ENCODE measurements at regions not wholly inside any gene's neighbourhood (a gene's known extent, or its start where the extent isn't known, plus 50 kb on each side); places are given as distances from the start of the nearest gene placed in this dataset.

DNA sequence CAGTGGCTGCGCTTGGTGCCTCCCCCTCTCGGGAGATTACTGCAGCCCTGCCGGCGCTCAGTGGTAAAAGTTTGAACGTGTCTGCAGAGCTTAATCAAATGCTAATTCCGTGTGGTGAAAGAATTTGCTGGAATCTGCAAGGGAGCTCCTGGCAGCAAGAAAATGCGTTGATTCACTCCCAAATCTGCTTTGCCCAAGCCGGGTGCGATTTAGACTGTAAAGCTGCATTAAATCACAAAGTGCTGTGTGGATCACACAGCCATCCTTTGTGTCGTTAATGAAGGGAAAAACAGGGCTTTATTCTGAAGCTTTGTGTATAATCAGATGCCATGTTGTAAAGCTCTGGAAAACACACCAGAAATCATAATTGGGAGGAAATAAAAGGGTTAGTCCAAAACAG lies 444.1 kb downstream of the BCOR start (continued):
- TF ChIP-seq, protein P1, sequence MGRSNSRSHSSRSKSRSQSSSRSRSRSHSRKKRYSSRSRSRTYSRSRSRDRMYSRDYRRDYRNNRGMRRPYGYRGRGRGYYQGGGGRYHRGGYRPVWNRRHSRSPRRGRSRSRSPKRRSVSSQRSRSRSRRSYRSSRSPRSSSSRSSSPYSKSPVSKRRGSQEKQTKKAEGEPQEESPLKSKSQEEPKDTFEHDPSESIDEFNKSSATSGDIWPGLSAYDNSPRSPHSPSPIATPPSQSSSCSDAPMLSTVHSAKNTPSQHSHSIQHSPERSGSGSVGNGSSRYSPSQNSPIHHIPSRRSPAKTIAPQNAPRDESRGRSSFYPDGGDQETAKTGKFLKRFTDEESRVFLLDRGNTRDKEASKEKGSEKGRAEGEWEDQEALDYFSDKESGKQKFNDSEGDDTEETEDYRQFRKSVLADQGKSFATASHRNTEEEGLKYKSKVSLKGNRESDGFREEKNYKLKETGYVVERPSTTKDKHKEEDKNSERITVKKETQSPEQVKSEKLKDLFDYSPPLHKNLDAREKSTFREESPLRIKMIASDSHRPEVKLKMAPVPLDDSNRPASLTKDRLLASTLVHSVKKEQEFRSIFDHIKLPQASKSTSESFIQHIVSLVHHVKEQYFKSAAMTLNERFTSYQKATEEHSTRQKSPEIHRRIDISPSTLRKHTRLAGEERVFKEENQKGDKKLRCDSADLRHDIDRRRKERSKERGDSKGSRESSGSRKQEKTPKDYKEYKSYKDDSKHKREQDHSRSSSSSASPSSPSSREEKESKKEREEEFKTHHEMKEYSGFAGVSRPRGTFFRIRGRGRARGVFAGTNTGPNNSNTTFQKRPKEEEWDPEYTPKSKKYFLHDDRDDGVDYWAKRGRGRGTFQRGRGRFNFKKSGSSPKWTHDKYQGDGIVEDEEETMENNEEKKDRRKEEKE (IDR thresholded peaks at IDR 0.05; ENCODE audit: borderline replicate concordance in 1 of 2, control insufficient read depth in 1 of 2, low read depth in 2 of 2, low read length in 1 of 2): no peak
- TF ChIP-seq ZNF830 (CRISPR knock-in tag; IDR thresholded peaks at IDR 0.05) (no peak), PURB (CRISPR knock-in tag; IDR thresholded peaks at IDR 0.05; ENCODE audit: low read depth) (no peak), RFX1 (IDR thresholded peaks at IDR 0.05) (no peak), HOXB6 (CRISPR knock-in tag; IDR thresholded peaks at IDR 0.05; ENCODE audit: borderline replicate concordance) (no peak), ZNF668 (CRISPR knock-in tag; IDR thresholded peaks at IDR 0.05) (no peak), ZNF589 (CRISPR knock-in tag; IDR thresholded peaks at IDR 0.05; ENCODE audit: low read depth) (no peak), ZNF197 (CRISPR knock-in tag; IDR thresholded peaks at IDR 0.05; ENCODE audit: low read depth) (no peak), CHCHD3 (CRISPR knock-in tag; IDR thresholded peaks at IDR 0.05) (no peak), SPI1 (IDR thresholded peaks at IDR 0.05; ENCODE audit: borderline replicate concordance, low read depth, low read length) (no peak), FOXK1 (CRISPR knock-in tag; IDR thresholded peaks at IDR 0.05; ENCODE audit: borderline replicate concordance) (no peak)
